B cell (primary cell): ENCODE measurements at regions not wholly inside any gene's neighbourhood (a gene's known extent, or its start where the extent isn't known, plus 50 kb on each side); places are given as distances from the start of the nearest gene placed in this dataset.

Experiments used
- EZH2 ChIP-seq: IDR thresholded peaks from 2 replicates; pipeline ENCODE4 v1.6.1; 2012; ENCODE audit warnings: borderline replicate concordance, low read depth, mild to moderate bottlenecking, moderate library complexity, low read length; ENCODE audit not compliant: insufficient read depth, poor library complexity, severe bottlenecking
- TF ChIP-seq, protein P1 (sequence below): fragments of 200-600 bp; IDR thresholded peaks from one replicate; pipeline ENCODE4 v1.8.0; 2022; ENCODE audit warnings: antibody characterized with exemption, mild to moderate bottlenecking

DNA sequence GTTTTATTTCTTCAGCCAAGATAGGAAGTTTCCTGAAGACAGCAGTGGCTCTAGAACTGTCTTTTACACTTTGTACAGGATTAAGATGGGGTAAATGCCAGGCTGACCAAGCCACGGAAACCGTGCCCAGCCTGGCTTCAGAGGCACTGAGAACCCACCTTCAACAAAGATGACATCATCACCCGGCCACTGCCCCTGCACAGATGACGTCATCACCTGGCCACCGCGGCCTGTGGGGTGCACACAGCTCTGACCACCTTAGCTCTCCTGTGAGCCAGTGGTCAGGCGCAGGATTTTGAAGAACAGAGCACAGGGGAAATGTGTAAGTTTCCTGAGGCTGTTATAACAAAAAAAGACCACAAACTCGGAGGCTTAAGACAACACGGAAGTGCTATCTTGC lies 486.4 kb upstream of the MKI67 start:
- TF ChIP-seq, protein P1, sequence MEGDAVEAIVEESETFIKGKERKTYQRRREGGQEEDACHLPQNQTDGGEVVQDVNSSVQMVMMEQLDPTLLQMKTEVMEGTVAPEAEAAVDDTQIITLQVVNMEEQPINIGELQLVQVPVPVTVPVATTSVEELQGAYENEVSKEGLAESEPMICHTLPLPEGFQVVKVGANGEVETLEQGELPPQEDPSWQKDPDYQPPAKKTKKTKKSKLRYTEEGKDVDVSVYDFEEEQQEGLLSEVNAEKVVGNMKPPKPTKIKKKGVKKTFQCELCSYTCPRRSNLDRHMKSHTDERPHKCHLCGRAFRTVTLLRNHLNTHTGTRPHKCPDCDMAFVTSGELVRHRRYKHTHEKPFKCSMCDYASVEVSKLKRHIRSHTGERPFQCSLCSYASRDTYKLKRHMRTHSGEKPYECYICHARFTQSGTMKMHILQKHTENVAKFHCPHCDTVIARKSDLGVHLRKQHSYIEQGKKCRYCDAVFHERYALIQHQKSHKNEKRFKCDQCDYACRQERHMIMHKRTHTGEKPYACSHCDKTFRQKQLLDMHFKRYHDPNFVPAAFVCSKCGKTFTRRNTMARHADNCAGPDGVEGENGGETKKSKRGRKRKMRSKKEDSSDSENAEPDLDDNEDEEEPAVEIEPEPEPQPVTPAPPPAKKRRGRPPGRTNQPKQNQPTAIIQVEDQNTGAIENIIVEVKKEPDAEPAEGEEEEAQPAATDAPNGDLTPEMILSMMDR = no peak
- no peak for TF ChIP-seq EZH2
